Lower leg skin (tissue), 3 donors: ENCODE measurements at regions not wholly inside any gene's neighbourhood (a gene's known extent, or its start where the extent isn't known, plus 50 kb on each side); places are given as distances from the start of the nearest gene placed in this dataset.

Source experiments
- POLR2A ChIP-seq, 2 donors: fragments of 450-650 bp; IDR thresholded peaks; one replicate each; pipeline ENCODE4 v1.6.1; 2016 to 2017; ENCODE audit warnings: antibody characterized with exemption in 2 of 2, mild to moderate bottlenecking in 1 of 2, moderate library complexity in 1 of 2
- TF ChIP-seq, protein P1 (sequence below), 3 donors: fragments of 450-650 bp; IDR thresholded peaks; one replicate each; pipeline ENCODE4 v1.5.1; 2016; ENCODE audit warnings: antibody characterized with exemption in 3 of 3, mild to moderate bottlenecking in 3 of 3, moderate library complexity in 2 of 3

DNA sequence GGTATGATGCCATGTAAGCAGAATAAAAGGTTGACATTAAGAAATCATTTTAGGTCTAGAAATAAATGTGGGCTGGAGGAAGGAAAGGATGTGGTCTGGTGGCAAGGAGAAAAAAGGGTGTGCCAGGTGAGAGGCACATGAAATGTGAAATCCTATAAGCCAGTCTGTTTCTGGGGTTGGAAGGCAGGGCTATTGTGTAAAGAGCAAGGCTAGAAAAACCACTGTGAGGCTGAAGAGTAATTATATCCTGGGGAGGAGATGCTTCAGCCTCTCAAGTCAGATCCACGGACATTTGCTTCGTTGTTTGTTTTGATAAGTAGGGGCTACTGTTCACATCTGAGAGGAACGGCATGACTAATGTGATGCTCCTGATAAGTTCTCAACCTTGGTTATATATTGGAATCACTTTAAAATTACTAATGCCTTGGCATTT lies 77.5 kb upstream of the CTSC start:
- TF ChIP-seq, protein P1, sequence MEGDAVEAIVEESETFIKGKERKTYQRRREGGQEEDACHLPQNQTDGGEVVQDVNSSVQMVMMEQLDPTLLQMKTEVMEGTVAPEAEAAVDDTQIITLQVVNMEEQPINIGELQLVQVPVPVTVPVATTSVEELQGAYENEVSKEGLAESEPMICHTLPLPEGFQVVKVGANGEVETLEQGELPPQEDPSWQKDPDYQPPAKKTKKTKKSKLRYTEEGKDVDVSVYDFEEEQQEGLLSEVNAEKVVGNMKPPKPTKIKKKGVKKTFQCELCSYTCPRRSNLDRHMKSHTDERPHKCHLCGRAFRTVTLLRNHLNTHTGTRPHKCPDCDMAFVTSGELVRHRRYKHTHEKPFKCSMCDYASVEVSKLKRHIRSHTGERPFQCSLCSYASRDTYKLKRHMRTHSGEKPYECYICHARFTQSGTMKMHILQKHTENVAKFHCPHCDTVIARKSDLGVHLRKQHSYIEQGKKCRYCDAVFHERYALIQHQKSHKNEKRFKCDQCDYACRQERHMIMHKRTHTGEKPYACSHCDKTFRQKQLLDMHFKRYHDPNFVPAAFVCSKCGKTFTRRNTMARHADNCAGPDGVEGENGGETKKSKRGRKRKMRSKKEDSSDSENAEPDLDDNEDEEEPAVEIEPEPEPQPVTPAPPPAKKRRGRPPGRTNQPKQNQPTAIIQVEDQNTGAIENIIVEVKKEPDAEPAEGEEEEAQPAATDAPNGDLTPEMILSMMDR (IDR thresholded peaks at IDR 0.05), result no peak
- TF ChIP-seq POLR2A (IDR thresholded peaks at IDR 0.05), result no peak
